Ovary (tissue), 3 donors: ENCODE measurements at regions not wholly inside any gene's neighbourhood (a gene's known extent, or its start where the extent isn't known, plus 50 kb on each side); places are given as distances from the start of the nearest gene placed in this dataset.

ENCODE experiments used
- CTCF ChIP-seq, 3 donors: fragments of 450-650 bp in 2 of 3; fragments of 200-600 bp in 1 of 3; IDR thresholded peaks; one replicate each; pipeline versions ENCODE4 v1.5.1 to v1.8.0; 2016 to 2022; ENCODE audit warnings: antibody characterized with exemption in 3 of 3, mild to moderate bottlenecking in 1 of 3
- EP300 ChIP-seq: sonication (generic); formaldehyde crosslinking; IDR thresholded peaks from one replicate; pipeline ENCODE4 v1.6.1; 2017; ENCODE audit warnings: antibody characterized with exemption
- donor health status: DM: no; HTN: no; CAD: no.

DNA sequence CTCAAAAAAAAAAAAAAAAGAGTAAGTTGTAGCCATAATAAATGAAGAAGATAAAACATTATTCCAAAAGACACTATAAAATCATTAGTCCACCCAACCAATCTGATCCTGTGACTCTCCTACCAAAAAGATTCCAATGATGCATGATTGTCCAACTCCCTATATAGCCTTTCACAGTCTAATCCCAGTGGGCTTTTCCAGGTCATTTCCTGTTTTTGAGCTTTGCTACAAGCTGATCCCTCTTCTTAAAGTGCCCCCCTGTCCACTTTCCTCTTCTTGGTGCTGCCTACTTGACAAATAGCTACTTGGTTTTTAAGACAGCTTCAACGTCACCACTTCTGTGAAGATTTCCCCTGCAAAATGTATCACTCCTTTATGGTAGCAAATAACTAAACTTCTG lies 88.4 kb downstream of the SEMA4F start:
- TF ChIP-seq EP300 (no peak), CTCF (IDR thresholded peaks at IDR 0.05) (no peak)
